ENCODE measurements at regions not wholly inside any gene's neighbourhood (a gene's known extent, or its start where the extent isn't known, plus 50 kb on each side); places are given as distances from the start of the nearest gene placed in this dataset.

DNA sequence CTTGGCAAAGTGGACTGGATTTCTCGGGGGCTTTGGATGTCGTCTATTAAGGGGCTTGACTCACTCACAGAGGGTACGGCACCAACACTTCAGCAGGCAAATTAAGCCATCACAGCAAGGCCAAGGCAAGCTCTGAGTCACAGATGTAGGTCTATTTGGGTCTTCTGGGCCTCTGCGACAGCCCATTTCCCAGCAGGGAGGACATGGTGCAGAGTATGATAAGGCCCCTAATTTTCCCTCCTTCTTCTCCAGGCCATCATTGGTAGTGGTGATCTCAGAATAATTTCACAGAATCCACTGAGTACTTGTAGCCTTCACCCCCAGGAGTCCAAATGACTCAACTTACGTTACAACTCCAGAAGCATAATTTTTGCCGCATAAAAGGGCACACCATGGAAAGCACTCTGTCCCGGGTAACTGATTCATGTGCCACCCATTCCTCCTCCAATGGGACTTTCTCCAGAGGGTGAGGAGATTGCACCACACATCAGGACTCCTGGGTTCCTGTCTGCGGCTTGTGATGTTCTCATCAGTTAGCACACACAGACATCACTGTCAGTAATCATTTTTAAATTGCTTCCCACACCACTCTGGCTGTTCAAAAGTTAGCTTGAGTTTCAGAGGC, 164.9 kb downstream of the TXNL1 start:
- TF ChIP-seq SP1 (CRISPR knock-in tag; IDR thresholded peaks at IDR 0.05) (no peak), TAF1 (IDR thresholded peaks at IDR 0.05; ENCODE audit: control insufficient read depth, extremely low read depth, insufficient read depth, low read length, severe bottlenecking) (no peak), THRA (IDR thresholded peaks at IDR 0.05) (no peak), MAFK (IDR thresholded peaks at IDR 0.05; ENCODE audit: low read length) (no peak), SIRT6 (IDR thresholded peaks at IDR 0.05; ENCODE audit: low read depth, low read length) (no peak), ZBTB49 (CRISPR knock-in tag; IDR thresholded peaks at IDR 0.05; ENCODE audit: borderline replicate concordance) (no peak), CBX2 (IDR thresholded peaks at IDR 0.05; ENCODE audit: insufficient read depth, low read length, poor library complexity, severe bottlenecking) (no peak), ZNF175 (CRISPR knock-in tag; IDR thresholded peaks at IDR 0.05; ENCODE audit: low read depth) (no peak)
- TF ChIP-seq, protein P1, sequence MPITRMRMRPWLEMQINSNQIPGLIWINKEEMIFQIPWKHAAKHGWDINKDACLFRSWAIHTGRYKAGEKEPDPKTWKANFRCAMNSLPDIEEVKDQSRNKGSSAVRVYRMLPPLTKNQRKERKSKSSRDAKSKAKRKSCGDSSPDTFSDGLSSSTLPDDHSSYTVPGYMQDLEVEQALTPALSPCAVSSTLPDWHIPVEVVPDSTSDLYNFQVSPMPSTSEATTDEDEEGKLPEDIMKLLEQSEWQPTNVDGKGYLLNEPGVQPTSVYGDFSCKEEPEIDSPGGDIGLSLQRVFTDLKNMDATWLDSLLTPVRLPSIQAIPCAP (CRISPR knock-in tag; IDR thresholded peaks at IDR 0.05; ENCODE audit: borderline replicate concordance), result no peak
- TF ChIP-seq, protein P2, sequence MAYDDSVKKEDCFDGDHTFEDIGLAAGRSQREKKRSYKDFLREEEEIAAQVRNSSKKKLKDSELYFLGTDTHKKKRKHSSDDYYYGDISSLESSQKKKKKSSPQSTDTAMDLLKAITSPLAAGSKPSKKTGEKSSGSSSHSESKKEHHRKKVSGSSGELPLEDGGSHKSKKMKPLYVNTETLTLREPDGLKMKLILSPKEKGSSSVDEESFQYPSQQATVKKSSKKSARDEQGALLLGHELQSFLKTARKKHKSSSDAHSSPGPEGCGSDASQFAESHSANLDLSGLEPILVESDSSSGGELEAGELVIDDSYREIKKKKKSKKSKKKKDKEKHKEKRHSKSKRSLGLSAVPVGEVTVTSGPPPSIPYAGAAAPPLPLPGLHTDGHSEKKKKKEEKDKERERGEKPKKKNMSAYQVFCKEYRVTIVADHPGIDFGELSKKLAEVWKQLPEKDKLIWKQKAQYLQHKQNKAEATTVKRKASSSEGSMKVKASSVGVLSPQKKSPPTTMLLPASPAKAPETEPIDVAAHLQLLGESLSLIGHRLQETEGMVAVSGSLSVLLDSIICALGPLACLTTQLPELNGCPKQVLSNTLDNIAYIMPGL (CRISPR knock-in tag; IDR thresholded peaks at IDR 0.05), result no peak
- TF ChIP-seq, protein P3, sequence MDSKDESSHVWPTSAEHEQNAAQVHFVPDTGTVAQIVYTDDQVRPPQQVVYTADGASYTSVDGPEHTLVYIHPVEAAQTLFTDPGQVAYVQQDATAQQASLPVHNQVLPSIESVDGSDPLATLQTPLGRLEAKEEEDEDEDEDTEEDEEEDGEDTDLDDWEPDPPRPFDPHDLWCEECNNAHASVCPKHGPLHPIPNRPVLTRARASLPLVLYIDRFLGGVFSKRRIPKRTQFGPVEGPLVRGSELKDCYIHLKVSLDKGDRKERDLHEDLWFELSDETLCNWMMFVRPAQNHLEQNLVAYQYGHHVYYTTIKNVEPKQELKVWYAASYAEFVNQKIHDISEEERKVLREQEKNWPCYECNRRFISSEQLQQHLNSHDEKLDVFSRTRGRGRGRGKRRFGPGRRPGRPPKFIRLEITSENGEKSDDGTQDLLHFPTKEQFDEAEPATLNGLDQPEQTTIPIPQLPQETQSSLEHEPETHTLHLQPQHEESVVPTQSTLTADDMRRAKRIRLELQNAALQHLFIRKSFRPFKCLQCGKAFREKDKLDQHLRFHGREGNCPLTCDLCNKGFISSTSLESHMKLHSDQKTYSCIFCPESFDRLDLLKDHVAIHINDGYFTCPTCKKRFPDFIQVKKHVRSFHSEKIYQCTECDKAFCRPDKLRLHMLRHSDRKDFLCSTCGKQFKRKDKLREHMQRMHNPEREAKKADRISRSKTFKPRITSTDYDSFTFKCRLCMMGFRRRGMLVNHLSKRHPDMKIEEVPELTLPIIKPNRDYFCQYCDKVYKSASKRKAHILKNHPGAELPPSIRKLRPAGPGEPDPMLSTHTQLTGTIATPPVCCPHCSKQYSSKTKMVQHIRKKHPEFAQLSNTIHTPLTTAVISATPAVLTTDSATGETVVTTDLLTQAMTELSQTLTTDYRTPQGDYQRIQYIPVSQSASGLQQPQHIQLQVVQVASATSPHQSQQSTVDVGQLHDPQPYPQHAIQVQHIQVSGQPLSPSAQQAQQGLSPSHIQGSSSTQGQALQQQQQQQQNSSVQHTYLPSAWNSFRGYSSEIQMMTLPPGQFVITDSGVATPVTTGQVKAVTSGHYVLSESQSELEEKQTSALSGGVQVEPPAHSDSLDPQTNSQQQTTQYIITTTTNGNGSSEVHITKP (IDR thresholded peaks at IDR 0.05; ENCODE audit: partially characterized antibody), result no peak
